GM19395 (cell line): ENCODE measurements at regions not wholly inside any gene's neighbourhood (a gene's known extent, or its start where the extent isn't known, plus 50 kb on each side); places are given as distances from the start of the nearest gene placed in this dataset.
A peak's percentile ranks its signal among the peaks of the same experiment; 100 is the strongest.
"Not testable (repeated sequence)": the region's sequence is repeated elsewhere in the genome, so short reads cannot be mapped to it uniquely, and the experiment has no call there.

Source experiments
- ATAC-seq: cut with Tn5 transposase; IDR thresholded peaks from one replicate; pipeline ENCODE4 v1.9.1; 2021; ENCODE audit warnings: mild to moderate bottlenecking, moderate library complexity; ENCODE audit not compliant: unreplicated experiment

GRCh38 chr4:137960371-137961050 is 281.6 kb downstream of the SLC7A11 start:
- ATAC-seq: no peak

- ATAC-seq: no peak
Measured at GRCh38 chr4:137957806-137958205, 284.3 kb downstream of the SLC7A11 start.

DNA sequence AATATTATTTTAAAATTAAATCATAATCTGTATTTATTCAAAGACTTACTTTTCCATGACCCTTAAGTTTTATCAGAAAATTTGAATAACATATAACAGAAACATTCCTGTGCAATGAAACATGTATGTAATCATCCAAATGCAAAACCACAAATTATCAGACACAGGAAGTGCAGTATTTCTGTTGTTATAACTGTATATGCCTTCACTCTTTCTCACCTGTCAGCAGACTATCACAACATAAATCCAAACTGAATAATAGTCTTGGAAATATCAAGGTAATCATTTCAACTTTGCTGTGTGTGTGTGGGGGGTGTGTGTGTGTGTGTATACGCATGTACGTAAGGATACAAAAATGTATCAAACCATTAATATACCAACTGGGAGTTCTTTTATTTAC is 285.9 kb downstream of the SLC7A11 start:
- no peak for ATAC-seq

DNA sequence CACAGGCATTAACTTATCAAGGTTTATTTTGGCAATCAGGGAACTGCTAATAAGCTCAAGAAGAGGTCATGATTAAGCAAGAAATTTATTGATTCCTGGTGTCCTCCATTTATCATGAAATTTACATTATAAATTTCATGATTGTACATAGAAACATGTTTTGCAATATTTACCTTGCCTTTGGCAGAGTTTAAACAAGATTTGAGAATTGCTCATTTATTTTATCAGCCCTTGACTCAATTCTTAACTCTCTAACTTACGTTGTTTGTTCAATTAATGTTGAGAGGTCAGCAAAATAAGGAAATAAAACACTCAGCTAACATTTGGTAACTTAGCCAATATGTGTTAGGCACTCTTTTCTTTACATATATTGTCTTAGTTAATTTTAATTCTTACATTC is 286.6 kb downstream of the SLC7A11 start:
- ATAC-seq: no peak

- no peak for ATAC-seq
Measured at GRCh38 chr4:137952116-137952515, 290.0 kb downstream of the SLC7A11 start.

DNA sequence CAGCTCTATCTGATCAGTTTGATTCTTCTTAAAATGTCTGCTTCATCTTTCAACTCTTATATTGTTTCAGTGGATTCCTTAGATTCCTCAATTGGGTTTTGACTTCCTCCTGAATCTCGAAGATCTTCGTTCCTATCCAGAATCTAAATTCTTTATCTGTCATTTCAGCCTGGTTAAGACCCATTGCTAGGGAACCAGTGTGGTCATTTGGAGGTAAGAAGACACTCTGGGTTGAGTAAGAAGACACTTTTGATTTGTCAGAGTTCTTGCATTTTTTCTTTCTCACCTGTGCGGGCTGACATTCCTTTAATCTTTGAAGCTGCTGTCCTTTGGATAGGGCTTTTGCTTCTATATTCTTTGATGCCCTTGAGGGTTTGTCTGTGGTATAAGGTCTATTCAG is 291.9 kb downstream of the SLC7A11 start:
- ATAC-seq: no peak

GRCh38 chr4:137949746-137950145 is 292.4 kb downstream of the SLC7A11 start:
- ATAC-seq: no peak

DNA sequence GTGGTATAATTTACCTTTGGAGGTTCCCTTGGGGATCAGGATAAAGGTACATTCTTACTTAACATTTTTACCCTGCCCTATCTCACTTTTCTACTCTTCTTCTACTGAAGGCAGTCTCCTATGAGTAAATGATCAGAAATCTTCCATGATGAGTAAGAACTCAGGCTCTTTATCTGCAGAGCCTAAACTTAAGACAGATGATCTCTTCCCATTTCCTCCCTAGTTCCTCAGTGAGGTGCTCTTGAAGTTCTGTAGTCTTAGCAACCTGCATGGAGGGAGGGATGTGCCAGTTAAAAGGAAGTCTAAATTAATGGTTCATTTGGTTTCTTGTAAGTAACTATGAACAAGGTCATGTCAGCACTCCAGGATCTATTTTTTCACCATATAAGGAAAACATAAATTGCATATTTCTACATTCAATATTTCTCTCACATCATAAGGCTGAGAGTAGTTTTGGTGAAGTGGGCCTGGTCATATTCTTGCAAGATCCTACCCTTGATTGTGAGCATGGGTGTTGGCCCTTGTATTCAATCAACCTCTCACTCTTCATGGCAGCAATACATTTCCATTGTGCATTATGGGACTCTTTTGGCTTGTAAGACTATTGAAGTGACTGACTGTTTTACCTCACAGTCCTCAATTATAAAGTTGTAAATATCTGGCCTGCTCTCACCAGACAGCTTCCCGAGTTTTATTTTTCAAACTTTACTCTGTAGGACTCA is 295.5 kb downstream of the SLC7A11 start:
- ATAC-seq: no peak

DNA sequence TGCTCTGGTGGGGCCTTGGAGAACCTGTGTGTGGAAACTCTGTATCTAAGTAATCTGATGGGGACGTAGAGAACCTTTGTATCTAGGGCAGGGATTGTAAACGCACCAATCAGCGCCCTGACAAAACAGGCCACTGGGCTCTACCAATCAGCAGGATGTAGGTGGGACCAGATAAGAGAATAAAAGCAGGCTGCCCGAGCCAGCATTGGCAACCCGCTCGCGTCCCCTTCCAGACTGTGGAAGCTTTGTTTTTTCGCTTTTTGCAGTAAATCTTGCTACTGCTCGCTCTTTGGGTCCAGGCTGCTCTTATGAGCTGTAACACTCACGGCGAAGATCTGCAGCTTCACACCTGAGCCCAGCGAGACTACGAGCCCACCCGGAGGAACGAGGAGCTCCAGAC is 299.3 kb downstream of the SLC7A11 start:
- not testable (repeated sequence) for ATAC-seq

GRCh38 chr4:137942015-137942515 is 300.1 kb downstream of the SLC7A11 start:
- not testable (repeated sequence) for ATAC-seq

- ATAC-seq: no peak
Measured at GRCh38 chr4:137934911-137935310, 307.2 kb downstream of the SLC7A11 start.

GRCh38 chr4:137934046-137934445 is 308.1 kb downstream of the SLC7A11 start:
- ATAC-seq: no peak

- no peak for ATAC-seq
Measured at GRCh38 chr4:137927972-137928371, 314.2 kb downstream of the SLC7A11 start.

- ATAC-seq: peak; percentile 65
Measured at GRCh38 chr4:137923494-137923893, 318.7 kb downstream of the SLC7A11 start.

DNA sequence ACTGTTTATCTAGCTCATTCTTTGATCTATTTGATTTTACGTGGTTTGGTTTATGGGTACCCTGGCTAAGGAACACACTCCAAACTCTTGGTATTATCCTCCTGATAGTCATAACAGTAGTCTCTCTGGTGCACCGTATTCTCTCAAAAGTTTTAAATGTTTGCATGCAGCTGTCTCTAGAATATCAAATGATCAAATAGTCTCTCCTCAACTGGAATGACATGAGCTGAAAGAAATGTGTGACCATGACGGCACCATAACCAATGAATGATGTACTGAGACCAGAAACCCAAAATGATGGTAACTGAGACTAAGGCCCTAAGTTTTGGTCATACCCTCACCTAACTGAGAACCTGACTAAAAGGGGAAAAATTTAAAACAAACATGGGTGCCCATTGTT is 319.4 kb downstream of the SLC7A11 start:
- no peak for ATAC-seq

DNA sequence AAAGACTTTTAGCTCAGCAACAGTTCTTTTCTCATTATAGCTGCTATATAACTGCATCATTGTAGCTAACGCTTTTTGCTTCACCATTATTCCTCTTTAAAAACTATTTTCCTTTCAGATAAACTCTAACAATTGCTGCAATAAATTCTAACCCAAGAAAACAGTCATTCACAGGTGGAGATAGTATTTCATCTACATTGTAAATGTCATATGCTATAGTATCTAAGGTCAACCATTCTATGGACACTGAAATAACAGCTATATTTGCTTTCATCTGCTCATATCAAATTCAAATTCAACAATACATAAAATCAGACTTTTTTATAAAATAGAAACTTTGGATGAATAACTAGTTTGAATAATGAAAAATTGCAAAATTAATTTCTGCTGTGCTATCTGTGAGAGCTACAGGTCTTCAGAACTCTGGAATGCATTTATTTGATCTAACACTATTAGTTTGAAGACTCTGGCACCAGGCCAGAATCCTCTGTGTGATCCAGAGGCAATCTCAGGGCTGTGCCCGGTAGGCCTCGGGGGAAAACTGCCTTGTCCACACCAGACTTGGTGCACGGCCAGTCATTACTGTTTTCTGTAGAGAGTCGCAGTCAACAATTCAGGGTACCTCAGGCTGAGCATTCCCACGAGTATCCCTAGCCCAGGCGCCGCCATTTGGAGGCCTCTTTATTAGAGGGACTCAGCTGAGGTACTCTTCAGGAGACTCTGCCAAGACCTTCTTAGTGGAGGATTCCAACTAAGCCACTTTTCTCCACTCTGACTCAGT is 332.4 kb downstream of the SLC7A11 start:
- ATAC-seq: no peak

- ATAC-seq: no peak
Measured at GRCh38 chr4:137905930-137906329, 336.2 kb downstream of the SLC7A11 start.

- no peak for ATAC-seq
Measured at GRCh38 chr4:137901114-137901513, 341.0 kb downstream of the SLC7A11 start.

DNA sequence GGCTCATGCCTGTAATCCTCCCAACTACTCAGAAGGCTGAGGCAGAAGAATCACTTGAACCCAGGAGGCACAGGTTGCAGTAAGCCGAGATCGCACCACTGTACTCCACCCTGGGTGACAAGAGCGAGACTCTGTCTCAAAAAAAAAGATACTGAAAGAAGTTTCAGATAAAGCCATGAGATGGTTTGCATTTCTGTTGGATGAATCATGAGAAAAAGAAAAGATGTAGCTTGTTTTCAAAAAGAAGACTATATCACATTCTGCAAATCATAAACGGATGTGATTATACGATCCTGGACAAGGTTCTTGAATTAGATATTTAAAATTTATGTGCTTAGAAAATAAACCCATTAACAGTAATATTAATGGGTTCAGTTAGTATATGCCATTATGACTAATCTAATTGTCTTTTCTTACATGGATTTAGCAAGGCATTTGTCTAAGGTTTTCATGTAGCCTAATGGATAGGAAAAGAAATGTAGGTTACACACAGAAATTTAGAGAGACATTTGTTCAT is 345.9 kb downstream of the SLC7A11 start:
- no peak for ATAC-seq

- ATAC-seq: not testable (repeated sequence)
Measured at GRCh38 chr4:137895515-137895914, 346.6 kb downstream of the SLC7A11 start.

DNA sequence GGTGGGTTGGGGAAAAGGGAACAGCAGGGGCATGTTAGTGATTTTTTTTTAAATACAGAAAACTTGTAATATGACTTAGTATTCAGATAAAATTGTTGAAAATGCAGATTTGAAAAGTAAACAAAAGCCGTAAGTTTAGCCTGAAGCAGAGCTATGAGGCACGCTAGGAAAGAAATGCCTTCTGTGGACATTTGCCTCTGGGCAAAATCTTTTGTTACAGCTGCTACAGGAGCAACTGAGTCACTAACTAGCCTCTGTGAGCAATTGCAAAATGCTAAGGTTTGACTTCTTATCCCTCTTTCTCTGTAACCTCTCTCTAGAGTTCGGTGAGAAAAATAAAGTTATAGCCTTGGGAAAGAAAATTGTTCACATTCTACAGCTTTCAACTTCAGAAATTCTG is 350.0 kb downstream of the SLC7A11 start:
- no peak for ATAC-seq
